B cell (primary cell): ENCODE measurements at regions not wholly inside any gene's neighbourhood (a gene's known extent, or its start where the extent isn't known, plus 50 kb on each side); places are given as distances from the start of the nearest gene placed in this dataset.
"Not testable (repeated sequence)": the region's sequence is repeated elsewhere in the genome, so short reads cannot be mapped to it uniquely, and the experiment has no call there.

Experiments used
- ATAC-seq: fragments of 200-7000 bp; cut with Tn5 transposase; one replicate; pipeline ENCODE4 v1.10.0; 2021; ENCODE audit warnings: low read depth, mild to moderate bottlenecking, moderate number of reproducible peaks, moderate library complexity
- CTCF ChIA-PET: fragments of 350-600 bp; sonication (Branson Sonifier 250); formaldehyde crosslinking; loops from one replicate; lab custom pipeline; 2021; ENCODE audit warnings: antibody characterized with exemption, inconsistent platforms; lab: Charles Lee
- POLR2A ChIA-PET: fragments of 350-600 bp; sonication (Branson Sonifier 250); formaldehyde crosslinking; loops from one replicate; lab custom pipeline; 2021; ENCODE audit warnings: antibody characterized with exemption; lab: Charles Lee
- DNase-seq: peaks from one replicate; pipeline ENCODE4 v3.0.0; 2013
- H2AFZ ChIP-seq: 2 replicates; pipeline ENCODE4 v1.6.1; 2012; ENCODE audit warnings: mild to moderate bottlenecking, low read depth, low read length; ENCODE audit not compliant: insufficient read depth, poor library complexity, severe bottlenecking
- H3K27ac ChIP-seq, 2 donors: 1 replicate in 1 of 2; 2 replicates in 1 of 2; pipeline ENCODE4 v1.5.1; 2012 to 2013; ENCODE audit warnings: low read length in 2 of 2, mild to moderate bottlenecking in 2 of 2, moderate library complexity in 1 of 2
- H3K27me3 ChIP-seq, 4 experiments: fragments of 200-600 bp in 1 of 4; sonication (generic) in 1 of 4; replicated peaks in 1 of 4; 1 replicate in 2 of 4; 2 replicates in 2 of 4; pipeline versions ENCODE4 v1.6.1 to v1.7.0; 2013 to 2016; ENCODE audit warnings: low read length in 3 of 4, mild to moderate bottlenecking in 2 of 4, mixed read lengths in 1 of 4, moderate library complexity in 1 of 4; ENCODE audit not compliant: insufficient read depth in 4 of 4, control insufficient read depth in 3 of 4; ENCODE audit errors: control extremely low read depth in 1 of 4
- H3K36me3 ChIP-seq, 2 experiments: replicated peaks in 1 of 2; 1 replicate in 1 of 2; 2 replicates in 1 of 2; pipeline versions ENCODE4 v1.6.1 to v1.7.1; 2013; ENCODE audit warnings: low read length in 1 of 2; ENCODE audit not compliant: insufficient read depth in 2 of 2, control insufficient read depth in 1 of 2; ENCODE audit errors: control extremely low read depth in 1 of 2, extremely low read depth in 1 of 2
- H3K4me1 ChIP-seq, 2 donors: fragments of 200-600 bp in 1 of 2; sonication (generic) in 1 of 2; 1 replicate in 1 of 2; 2 replicates in 1 of 2; pipeline versions ENCODE4 v1.5.1 to v1.6.1; 2013 to 2017; ENCODE audit warnings: low read length in 2 of 2; ENCODE audit not compliant: control insufficient read depth in 2 of 2, insufficient read depth in 2 of 2
- H3K4me2 ChIP-seq: replicated peaks from 2 replicates; pipeline ENCODE3; 2012; ENCODE audit warnings: mild to moderate bottlenecking, low read depth, low read length; ENCODE audit not compliant: poor library complexity, severe bottlenecking
- H3K4me3 ChIP-seq, 5 experiments: fragments of 200-600 bp in 1 of 5; sonication (generic) in 1 of 5; 1 replicate in 3 of 5; 2 replicates in 2 of 5; pipeline versions ENCODE4 v1.5.1 to v1.7.0; 2011 to 2016; ENCODE audit warnings: low read length in 4 of 5, mild to moderate bottlenecking in 4 of 5, low read depth in 2 of 5, control low read depth in 1 of 5, moderate library complexity in 1 of 5; ENCODE audit not compliant: insufficient read depth in 1 of 5; ENCODE audit errors: control extremely low read depth in 1 of 5, extremely low read depth in 1 of 5
- H3K79me2 ChIP-seq: fragments of 200-600 bp; sonication (generic); one replicate; pipeline ENCODE4 v1.6.0; 2016; ENCODE audit warnings: low read length; ENCODE audit not compliant: control insufficient read depth, insufficient read depth
- H3K9ac ChIP-seq: fragments of 200-600 bp; sonication (generic); 2 replicates; pipeline ENCODE4 v1.6.1; 2017; ENCODE audit warnings: mild to moderate bottlenecking, low read length, moderate library complexity
- H3K9me3 ChIP-seq, 3 donors: one replicate each; pipeline versions ENCODE4 v1.6.1 to v1.7.1; 2013; ENCODE audit warnings: low read length in 2 of 3; ENCODE audit not compliant: control insufficient read depth in 2 of 3, insufficient read depth in 1 of 3; ENCODE audit errors: control extremely low read depth in 1 of 3
- H4K20me1 ChIP-seq: 2 replicates; pipeline ENCODE4 v1.6.0; 2012; ENCODE audit warnings: mild to moderate bottlenecking, low read length; ENCODE audit not compliant: insufficient read depth, control insufficient read depth, poor library complexity, severe bottlenecking
- H3K27ac Mint-ChIP-seq: one replicate; pipeline ENCODE4 v1.8.0; 2021; ENCODE audit warnings: mixed read lengths
- H3K27me3 Mint-ChIP-seq: one replicate; pipeline ENCODE4 v1.8.0; 2021; ENCODE audit warnings: mixed read lengths
- H3K4me1 Mint-ChIP-seq: one replicate; pipeline ENCODE4 v1.8.0; 2021; ENCODE audit warnings: mixed read lengths
- H3K4me3 Mint-ChIP-seq: one replicate; pipeline ENCODE4 v1.8.0; 2021; ENCODE audit warnings: mixed read lengths
- H3K9me3 Mint-ChIP-seq: one replicate; pipeline ENCODE4 v1.8.0; 2022; ENCODE audit warnings: mixed read lengths; ENCODE audit not compliant: insufficient read depth
- EZH2 ChIP-seq: IDR thresholded peaks from 2 replicates; pipeline ENCODE4 v1.6.1; 2012; ENCODE audit warnings: borderline replicate concordance, low read depth, mild to moderate bottlenecking, moderate library complexity, low read length; ENCODE audit not compliant: insufficient read depth, poor library complexity, severe bottlenecking
- WGBS: methylation state at CpG from one replicate; pipeline ENCODE4 v1.1.5; 2013; ENCODE audit warnings: missing lambda C conversion rate; ENCODE audit not compliant: insufficient coverage; 5-methylcytosine and 5-hydroxymethylcytosine counted together
- intact Hi-C: fragments of 100-400 bp; cut with micrococcal nuclease; formaldehyde crosslinking; loops from one replicate; pipeline ENCODE4 v1.10.0; 2022
- TF ChIP-seq, protein P1 (sequence below): fragments of 200-600 bp; IDR thresholded peaks from one replicate; pipeline ENCODE4 v1.8.0; 2022; ENCODE audit warnings: antibody characterized with exemption, mild to moderate bottlenecking

DNA sequence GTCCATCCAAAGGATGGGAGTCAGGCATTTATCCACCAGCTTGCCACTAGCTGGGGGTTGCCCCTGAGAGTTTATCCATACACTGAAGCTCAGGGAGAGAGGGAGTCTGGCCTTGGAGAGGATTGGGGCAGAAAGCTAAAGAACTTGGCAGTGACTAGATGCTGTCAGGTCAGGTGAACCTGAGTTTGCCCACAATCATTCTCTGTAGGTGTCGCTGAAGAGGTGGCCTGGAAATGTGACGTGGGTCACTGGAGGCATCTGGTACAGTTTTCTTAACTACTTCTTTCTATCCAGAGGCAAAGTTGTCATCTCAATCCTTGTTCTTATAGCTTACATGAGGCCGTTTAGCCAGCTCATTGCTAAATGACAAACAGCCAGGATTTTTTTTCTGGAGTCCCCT is 298.0 kb upstream of the CTNNB1 start:
- no peak for TF ChIP-seq EZH2
- TF ChIP-seq, protein P1, sequence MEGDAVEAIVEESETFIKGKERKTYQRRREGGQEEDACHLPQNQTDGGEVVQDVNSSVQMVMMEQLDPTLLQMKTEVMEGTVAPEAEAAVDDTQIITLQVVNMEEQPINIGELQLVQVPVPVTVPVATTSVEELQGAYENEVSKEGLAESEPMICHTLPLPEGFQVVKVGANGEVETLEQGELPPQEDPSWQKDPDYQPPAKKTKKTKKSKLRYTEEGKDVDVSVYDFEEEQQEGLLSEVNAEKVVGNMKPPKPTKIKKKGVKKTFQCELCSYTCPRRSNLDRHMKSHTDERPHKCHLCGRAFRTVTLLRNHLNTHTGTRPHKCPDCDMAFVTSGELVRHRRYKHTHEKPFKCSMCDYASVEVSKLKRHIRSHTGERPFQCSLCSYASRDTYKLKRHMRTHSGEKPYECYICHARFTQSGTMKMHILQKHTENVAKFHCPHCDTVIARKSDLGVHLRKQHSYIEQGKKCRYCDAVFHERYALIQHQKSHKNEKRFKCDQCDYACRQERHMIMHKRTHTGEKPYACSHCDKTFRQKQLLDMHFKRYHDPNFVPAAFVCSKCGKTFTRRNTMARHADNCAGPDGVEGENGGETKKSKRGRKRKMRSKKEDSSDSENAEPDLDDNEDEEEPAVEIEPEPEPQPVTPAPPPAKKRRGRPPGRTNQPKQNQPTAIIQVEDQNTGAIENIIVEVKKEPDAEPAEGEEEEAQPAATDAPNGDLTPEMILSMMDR: no peak
- Histone ChIP-seq H3K4me3 (no peak overlapping the region), H3K4me2 (no peak overlapping the region), H3K4me1 (no peaks in the 10 kb centered on the region), H4K20me1 (no peaks in the 10 kb centered on the region), H3K79me2 (no peaks in the 10 kb centered on the region), H3K27me3 (no peaks in the 10 kb centered on the region), H3K9me3 (no peaks in the 10 kb centered on the region), H3K27ac (no peak overlapping the region), H3K36me3 (no peaks in the 10 kb centered on the region), H3K9ac (no peak overlapping the region), H2AFZ (no peak overlapping the region)
- peaks cover 2% of the 10 kb centered on the region for H3K27me3 Mint-ChIP-seq
- ChIA-PET CTCF (no interaction called here), POLR2A (no interaction called here)
- intact Hi-C loops: no loop called here
- no CpG with 5 or more reads among the region's 3 CpGs for WGBS
- H3K4me3 Mint-ChIP-seq: no peak overlapping the region
- H3K4me1 Mint-ChIP-seq: no peaks in the 10 kb centered on the region
- ATAC-seq: no peak
- DNase-seq: no peak
- H3K9me3 Mint-ChIP-seq: no peaks in the 10 kb centered on the region
- no peak overlapping the region for H3K27ac Mint-ChIP-seq

DNA sequence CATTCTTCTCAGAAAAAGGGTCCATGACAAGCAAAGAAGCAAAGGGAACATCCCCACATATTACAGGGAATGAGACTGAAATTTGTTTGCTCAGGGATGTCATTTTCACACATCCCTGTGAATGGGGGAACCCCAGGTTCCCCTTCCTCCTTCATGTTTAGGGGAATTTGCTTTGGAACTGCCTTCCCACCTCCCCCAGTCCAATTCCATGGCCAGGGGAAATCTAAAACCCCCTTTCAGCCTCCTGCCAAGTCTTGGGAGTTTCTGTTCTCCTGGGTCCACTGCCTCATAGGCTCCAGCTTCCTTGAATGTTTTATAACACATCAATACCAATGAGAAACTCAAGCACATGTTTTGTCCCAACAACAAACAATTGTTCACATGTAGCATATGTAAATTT is 297.5 kb upstream of the CTNNB1 start:
- Histone ChIP-seq H3K4me1 (no peaks in the 10 kb centered on the region), H4K20me1 (no peaks in the 10 kb centered on the region), H3K36me3 (no peaks in the 10 kb centered on the region), H3K27me3 (no peaks in the 10 kb centered on the region), H3K4me3 (no peak overlapping the region), H3K27ac (no peak overlapping the region), H3K9me3 (no peaks in the 10 kb centered on the region), H3K79me2 (no peaks in the 10 kb centered on the region), H3K4me2 (no peak overlapping the region), H2AFZ (no peak overlapping the region), H3K9ac (no peak overlapping the region)
- DNase-seq (no peak), ATAC-seq (no peak)
- ChIA-PET POLR2A (no interaction called here), CTCF (no interaction called here)
- Mint-ChIP-seq H3K27ac (no peak overlapping the region), H3K4me3 (no peak overlapping the region), H3K9me3 (no peaks in the 10 kb centered on the region), H3K27me3 (peaks cover 2% of the 10 kb centered on the region), H3K4me1 (no peaks in the 10 kb centered on the region)
- intact Hi-C loops: no loop called here
- TF ChIP-seq, protein P1: no peak
- no peak for TF ChIP-seq EZH2

DNA sequence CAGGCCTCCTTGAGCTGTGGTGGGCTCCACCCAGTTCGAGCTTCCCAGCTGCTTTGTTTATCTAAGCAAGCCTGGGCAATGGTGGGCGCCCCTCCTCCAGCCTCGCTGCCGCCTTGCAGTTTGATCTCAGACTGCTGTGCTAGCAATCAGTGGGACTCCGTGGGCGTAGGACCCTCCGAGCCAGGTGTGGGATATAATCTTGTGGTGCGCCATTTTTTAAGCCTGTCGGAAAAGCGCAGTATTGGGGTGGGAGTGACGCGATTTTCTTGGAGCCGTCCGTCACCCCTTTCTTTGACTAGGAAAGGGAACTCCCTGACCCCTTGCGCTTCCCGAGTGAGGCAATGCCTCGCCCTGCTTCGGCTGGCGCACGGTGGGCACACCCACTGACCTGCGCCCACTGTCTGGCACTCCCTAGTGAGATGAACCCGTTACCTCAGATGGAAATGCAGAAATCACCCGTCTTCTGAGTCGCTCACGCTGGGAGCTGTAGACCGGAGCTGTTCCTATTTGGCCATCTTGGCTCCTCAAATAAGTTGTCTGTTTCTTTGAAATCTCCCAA is 291.3 kb upstream of the CTNNB1 start:
- H3K4me1 Mint-ChIP-seq, H3K4me3 Mint-ChIP-seq, H3K9ac ChIP-seq, H3K36me3 ChIP-seq, H3K27ac ChIP-seq, intact Hi-C loops, H3K4me2 ChIP-seq, H4K20me1 ChIP-seq, CTCF ChIA-PET, H3K4me1 ChIP-seq, H2AFZ ChIP-seq, DNase-seq, H3K9me3 ChIP-seq, H3K4me3 ChIP-seq, H3K9me3 Mint-ChIP-seq, POLR2A ChIA-PET, H3K79me2 ChIP-seq, ATAC-seq, H3K27ac Mint-ChIP-seq, H3K27me3 ChIP-seq: not testable (repeated sequence)
- 83% methylated on average over 19 of the region's 26 CpGs for WGBS
- peaks cover 15% of the 10 kb centered on the region for H3K27me3 Mint-ChIP-seq
